GM12891 (cell line): ENCODE measurements at regions not wholly inside any gene's neighbourhood (a gene's known extent, or its start where the extent isn't known, plus 50 kb on each side); places are given as distances from the start of the nearest gene placed in this dataset.
"Not testable (repeated sequence)": the region's sequence is repeated elsewhere in the genome, so short reads cannot be mapped to it uniquely, and the experiment has no call there.

Experiments
- DNase-seq: peaks from one replicate; pipeline ENCODE4 v3.0.0; 2011; ENCODE audit warnings: low spot score; ENCODE audit not compliant: insufficient read length
- FAIRE-seq: peaks from 2 replicates; lab custom pipeline; 2011; peaks lifted over from hg19 to GRCh38; lab: Jason Lieb, UNC
- PAX5 ChIP-seq: IDR thresholded peaks from 2 replicates; pipeline ENCODE4 v1.6.1; 2011; ENCODE audit warnings: low read length, moderate library complexity, mild to moderate bottlenecking; ENCODE audit not compliant: insufficient read depth, severe bottlenecking
- POLR2A ChIP-seq: IDR thresholded peaks from 2 replicates; pipeline ENCODE4 v1.6.1; 2011; ENCODE audit warnings: low read depth, low read length, control low read depth
- POLR2AphosphoS5 ChIP-seq: IDR thresholded peaks from 2 replicates; pipeline ENCODE4 v1.6.1; 2011; ENCODE audit warnings: low read depth, low read length, control low read depth
- POU2F2 ChIP-seq: IDR thresholded peaks from 2 replicates; pipeline ENCODE4 v1.6.1; 2011; ENCODE audit warnings: low read depth, mild to moderate bottlenecking, control low read depth, low read length, moderate library complexity
- SPI1 ChIP-seq: IDR thresholded peaks from 2 replicates; pipeline ENCODE4 v1.6.1; 2011; ENCODE audit warnings: low read depth, low read length, control low read depth
- TAF1 ChIP-seq: IDR thresholded peaks from 2 replicates; pipeline ENCODE4 v1.6.1; 2011; ENCODE audit warnings: low read depth, low read length, control low read depth

GRCh38 chr5:114858665-114859437 lies 310.9 kb downstream of the TRIM36 start:
- FAIRE-seq (no peak), DNase-seq (no peak)
- TF ChIP-seq TAF1 = no peak
- no peak for TF ChIP-seq PAX5
- no peak for TF ChIP-seq POLR2AphosphoS5
- no peak for TF ChIP-seq SPI1
- no peak for TF ChIP-seq POLR2A
- no peak for TF ChIP-seq POU2F2

- DNase-seq = no peak
- FAIRE-seq = no peak
- TF ChIP-seq SPI1 = 0 out of 2 replicates have a peak, but pooled peaks have one; percentile 5
- no peak for TF ChIP-seq POLR2AphosphoS5
Measured at GRCh38 chr5:114857941-114858551, 311.7 kb downstream of the TRIM36 start.

DNA sequence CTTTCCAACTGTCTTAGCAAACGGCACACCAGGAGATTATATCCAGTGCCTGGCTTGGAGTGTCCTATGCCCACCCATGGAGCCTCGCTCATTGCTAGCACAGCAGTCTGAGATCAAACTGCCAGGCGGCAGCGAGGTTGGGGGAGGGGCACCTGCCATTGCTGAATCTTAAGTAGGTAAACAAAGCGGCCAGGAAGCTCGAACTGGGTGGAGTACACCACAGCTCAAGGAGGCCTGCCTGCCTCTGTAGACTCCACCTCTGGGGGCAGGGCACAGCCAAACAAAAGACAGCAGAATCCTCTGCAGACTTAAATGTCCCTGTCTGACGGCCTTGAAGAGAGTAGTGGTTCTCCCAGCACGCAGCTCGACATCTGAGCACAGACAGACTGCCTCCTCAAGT lies 325.0 kb downstream of the TRIM36 start:
- not testable (repeated sequence) for DNase-seq, FAIRE-seq

- TF ChIP-seq POU2F2 (no peak), PAX5 (no peak), POLR2AphosphoS5 (no peak), SPI1 (no peak), POLR2A (no peak)
- DNase-seq = no peak
Measured at GRCh38 chr5:114839360-114839759, 330.3 kb downstream of the TRIM36 start.

DNA sequence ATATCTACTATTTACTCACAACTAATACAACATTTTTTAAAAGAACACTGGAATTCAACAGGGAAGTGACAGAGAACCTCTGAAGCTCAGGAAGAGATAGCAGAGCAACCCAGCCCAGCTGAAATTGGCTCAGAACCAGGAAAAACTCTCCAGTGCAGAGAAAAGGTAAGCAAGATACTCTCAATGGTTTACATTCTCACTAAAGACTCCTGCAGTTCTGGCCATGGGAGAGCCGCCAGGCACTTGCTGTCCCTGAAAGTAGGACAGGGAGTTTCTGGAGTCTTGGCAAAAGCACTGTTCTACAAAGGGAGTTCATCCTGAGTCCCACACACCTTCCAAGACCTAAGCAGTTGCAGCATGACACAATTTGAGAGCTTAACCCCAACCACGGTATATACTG lies 330.8 kb downstream of the TRIM36 start:
- DNase-seq (no peak), FAIRE-seq (no peak)
- TF ChIP-seq POU2F2 (no peak), POLR2AphosphoS5 (no peak), PAX5 (no peak), POLR2A (no peak), SPI1 (no peak), TAF1 (no peak)

More at GRCh38 chr5:114839360-114839759, 330.3 kb downstream of the TRIM36 start:
- no peak for FAIRE-seq

DNA sequence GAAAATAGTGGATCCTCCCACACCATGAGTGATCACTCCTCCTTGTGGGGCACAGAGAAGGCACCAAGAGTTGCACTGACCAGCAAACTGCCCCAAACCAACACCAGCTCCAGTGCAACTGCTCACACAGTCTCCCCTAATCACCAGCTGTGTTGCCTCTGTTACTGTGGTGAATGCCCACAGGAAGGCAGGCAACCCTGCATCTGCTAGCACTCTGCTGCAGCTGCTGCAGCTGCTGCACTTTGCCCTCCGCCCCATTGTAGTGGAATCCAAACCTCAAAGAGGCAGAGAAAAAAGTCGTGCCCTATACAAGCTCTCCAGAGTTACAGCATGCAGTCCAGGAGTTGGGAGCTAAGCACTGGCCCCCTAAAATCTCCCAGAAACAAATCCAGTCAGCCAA lies 339.6 kb downstream of the TRIM36 start:
- no peak for TF ChIP-seq POLR2AphosphoS5
- TF ChIP-seq POU2F2 = no peak
- TF ChIP-seq PAX5 = no peak
- TF ChIP-seq POLR2A = no peak
- TF ChIP-seq TAF1 = no peak
- no peak for TF ChIP-seq SPI1
- no peak for DNase-seq
- FAIRE-seq = no peak

- TF ChIP-seq PAX5 = no peak
- no peak for TF ChIP-seq POU2F2
- TF ChIP-seq SPI1 = no peak
- no peak for TF ChIP-seq TAF1
- no peak for TF ChIP-seq POLR2A
- TF ChIP-seq POLR2AphosphoS5 = no peak
- FAIRE-seq (no peak), DNase-seq (no peak)
Measured at GRCh38 chr5:114822863-114823262, 346.8 kb downstream of the TRIM36 start.

- DNase-seq (no peak), FAIRE-seq (no peak)
- TF ChIP-seq PAX5 = no peak
- no peak for TF ChIP-seq TAF1
- no peak for TF ChIP-seq SPI1
- TF ChIP-seq POU2F2 = no peak
- TF ChIP-seq POLR2AphosphoS5 = no peak
- no peak for TF ChIP-seq POLR2A
Measured at GRCh38 chr5:114822436-114822835, 347.3 kb downstream of the TRIM36 start.

- FAIRE-seq = no peak
- TF ChIP-seq POLR2A = no peak
- no peak for TF ChIP-seq POLR2AphosphoS5
- TF ChIP-seq POU2F2 = no peak
- TF ChIP-seq PAX5 = no peak
- no peak for TF ChIP-seq SPI1
- TF ChIP-seq TAF1 = no peak
Measured at GRCh38 chr5:114790403-114790792, 379.3 kb downstream of the TRIM36 start.

DNA sequence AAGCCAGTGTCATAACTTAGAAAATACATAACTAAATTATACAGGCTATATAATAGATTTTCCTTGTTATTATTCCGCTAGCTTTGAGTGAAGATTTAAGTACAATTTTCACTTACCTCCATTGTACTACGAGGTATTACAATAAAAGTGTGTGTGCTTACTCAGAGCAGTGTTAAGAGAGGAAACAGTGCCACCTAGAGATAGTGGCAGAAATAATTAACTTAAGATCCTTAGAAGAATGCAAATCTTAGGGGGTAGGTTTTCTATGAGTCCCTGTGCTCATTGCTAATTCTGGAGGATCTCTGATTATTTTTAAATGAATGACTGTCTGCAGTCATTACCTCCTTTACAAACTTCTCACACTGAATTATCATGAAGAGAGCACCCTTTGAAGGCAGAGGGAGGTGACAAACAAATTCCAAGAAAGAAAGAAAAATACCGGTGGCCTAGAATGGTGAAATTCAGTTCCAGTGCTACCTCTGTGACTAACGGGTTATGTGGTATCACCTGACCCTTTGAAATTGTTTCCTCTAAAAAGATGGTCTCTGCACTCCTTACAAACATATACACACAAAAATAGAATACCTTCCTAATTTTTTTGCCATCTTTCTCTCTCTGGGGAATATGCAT lies 379.8 kb downstream of the TRIM36 start:
- FAIRE-seq (peak; percentile 50), DNase-seq (no peak)
- TF ChIP-seq SPI1 (no peak), PAX5 (no peak), TAF1 (no peak), POLR2AphosphoS5 (no peak), POU2F2 (no peak), POLR2A (no peak)

More at GRCh38 chr5:114790403-114790792, 379.3 kb downstream of the TRIM36 start:
- no peak for DNase-seq
